ENCODE measurements at regions not wholly inside any gene's neighbourhood (a gene's known extent, or its start where the extent isn't known, plus 50 kb on each side); places are given as distances from the start of the nearest gene placed in this dataset.

DNA sequence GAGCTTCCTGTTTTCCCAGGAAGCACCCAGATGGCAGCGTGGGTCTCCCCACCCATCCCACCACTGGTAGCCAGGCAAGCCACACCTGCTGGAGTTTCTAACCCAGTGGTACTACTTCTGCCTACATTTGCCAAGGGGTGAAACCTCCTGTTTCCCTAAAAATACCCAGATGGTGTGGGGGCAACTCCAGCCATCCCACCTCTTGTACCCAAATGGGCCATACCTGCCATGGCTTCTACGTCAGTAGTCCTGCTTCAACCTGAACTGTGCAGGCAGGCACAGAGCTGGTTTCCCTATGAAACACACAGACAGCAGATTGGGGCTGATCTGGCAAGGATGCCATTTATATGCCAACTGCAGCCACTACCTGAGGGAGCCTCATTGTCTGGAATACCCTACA lies 809.4 kb upstream of the MIR17HG start:
- DNase-seq (ENCODE audit: insufficient read length, low spot score) (no peak), FAIRE-seq (no peak)
- TF ChIP-seq, protein P1, sequence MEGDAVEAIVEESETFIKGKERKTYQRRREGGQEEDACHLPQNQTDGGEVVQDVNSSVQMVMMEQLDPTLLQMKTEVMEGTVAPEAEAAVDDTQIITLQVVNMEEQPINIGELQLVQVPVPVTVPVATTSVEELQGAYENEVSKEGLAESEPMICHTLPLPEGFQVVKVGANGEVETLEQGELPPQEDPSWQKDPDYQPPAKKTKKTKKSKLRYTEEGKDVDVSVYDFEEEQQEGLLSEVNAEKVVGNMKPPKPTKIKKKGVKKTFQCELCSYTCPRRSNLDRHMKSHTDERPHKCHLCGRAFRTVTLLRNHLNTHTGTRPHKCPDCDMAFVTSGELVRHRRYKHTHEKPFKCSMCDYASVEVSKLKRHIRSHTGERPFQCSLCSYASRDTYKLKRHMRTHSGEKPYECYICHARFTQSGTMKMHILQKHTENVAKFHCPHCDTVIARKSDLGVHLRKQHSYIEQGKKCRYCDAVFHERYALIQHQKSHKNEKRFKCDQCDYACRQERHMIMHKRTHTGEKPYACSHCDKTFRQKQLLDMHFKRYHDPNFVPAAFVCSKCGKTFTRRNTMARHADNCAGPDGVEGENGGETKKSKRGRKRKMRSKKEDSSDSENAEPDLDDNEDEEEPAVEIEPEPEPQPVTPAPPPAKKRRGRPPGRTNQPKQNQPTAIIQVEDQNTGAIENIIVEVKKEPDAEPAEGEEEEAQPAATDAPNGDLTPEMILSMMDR (IDR thresholded peaks at IDR 0.05; ENCODE audit: insufficient read depth, missing control alignments): no peak

DNA sequence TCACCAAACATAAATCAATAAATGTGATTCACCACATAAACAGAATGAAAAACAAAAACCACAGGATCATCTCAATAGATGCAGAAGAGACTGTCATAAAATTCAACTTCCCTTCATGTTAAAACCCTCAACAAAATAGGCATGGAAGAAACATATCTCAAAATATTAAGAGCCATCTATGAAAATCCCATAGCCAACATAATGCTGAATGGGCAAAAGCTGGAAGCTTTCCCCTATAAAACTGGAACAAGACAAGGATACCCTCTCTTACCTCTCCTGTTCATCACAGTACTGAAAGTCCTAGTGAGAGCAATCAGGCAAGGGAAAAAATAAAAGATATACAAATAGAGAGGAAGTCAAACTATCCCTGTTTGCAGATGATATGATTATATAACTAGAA lies 806.1 kb upstream of the MIR17HG start:
- FAIRE-seq: no peak
- TF ChIP-seq, protein P1 (IDR thresholded peaks at IDR 0.05; ENCODE audit: insufficient read depth, missing control alignments): no peak
- DNase-seq (ENCODE audit: insufficient read length, low spot score): no peak

DNA sequence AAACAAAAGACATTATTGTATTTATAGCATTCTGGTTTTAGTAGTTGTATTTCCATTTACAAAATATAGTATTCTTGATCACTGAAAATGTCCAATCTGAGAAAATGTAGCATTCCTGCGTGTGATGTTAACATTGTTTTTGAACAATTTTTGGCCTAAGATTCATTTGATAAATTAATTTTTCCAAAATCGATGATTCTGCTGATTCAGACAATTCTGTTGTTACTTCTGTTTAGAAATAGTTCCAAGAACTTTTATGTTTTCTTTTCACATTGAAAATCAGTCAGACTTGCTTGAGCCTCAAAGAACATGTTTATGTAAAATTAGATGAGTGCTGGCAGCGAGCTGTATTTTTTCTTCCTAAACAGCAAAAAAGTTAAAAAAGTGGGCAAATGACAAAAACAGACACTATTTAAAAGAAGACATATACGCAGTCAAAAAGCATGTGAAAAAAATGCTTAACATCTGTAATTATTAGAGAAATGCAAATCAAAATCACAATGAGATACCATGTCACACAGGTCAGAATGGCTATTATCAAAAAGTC lies 804.5 kb upstream of the MIR17HG start:
- FAIRE-seq (no peak), DNase-seq (ENCODE audit: insufficient read length, low spot score) (no peak)
- TF ChIP-seq, protein P1 (IDR thresholded peaks at IDR 0.05; ENCODE audit: insufficient read depth, missing control alignments): no peak

DNA sequence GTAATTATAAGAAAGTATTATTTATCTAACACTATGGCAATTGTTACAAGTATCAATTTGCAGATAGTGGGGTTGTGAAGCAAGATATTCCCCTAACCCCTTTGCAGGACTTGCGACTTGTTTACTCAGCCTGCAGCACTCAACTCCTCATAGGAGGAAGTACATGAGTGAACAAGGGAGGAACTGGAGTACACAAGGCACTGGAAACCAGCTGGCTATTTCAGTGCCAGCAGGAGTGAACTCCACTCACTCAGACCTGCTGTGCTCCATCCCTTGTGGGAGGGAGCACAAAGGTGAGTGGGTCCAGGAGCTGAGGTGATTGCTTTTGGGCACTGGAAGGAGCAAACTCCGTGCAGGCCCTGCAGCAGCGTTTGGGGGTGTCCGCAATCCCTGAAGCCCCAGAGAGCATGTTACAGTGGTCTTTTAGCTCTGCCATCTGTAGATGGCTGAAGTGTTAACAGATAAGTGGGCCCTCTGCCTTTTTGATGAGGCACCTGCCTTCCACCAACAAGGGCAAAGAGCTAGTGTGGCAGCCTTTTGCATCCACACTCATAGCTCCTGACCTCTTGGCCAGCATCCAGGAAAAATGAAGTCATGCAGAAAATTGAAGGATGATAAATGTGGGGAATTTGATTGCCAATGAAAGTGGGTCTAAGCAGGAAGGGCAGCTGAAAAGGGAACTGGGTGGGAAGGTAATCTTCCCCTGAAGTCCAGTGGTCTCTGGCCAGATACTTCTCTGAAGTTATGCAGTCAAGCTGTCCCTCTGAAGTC lies 802.2 kb upstream of the MIR17HG start:
- DNase-seq (ENCODE audit: insufficient read length, low spot score): no peak
- TF ChIP-seq, protein P1 (IDR thresholded peaks at IDR 0.05; ENCODE audit: insufficient read depth, missing control alignments): no peak
- no peak for FAIRE-seq

DNA sequence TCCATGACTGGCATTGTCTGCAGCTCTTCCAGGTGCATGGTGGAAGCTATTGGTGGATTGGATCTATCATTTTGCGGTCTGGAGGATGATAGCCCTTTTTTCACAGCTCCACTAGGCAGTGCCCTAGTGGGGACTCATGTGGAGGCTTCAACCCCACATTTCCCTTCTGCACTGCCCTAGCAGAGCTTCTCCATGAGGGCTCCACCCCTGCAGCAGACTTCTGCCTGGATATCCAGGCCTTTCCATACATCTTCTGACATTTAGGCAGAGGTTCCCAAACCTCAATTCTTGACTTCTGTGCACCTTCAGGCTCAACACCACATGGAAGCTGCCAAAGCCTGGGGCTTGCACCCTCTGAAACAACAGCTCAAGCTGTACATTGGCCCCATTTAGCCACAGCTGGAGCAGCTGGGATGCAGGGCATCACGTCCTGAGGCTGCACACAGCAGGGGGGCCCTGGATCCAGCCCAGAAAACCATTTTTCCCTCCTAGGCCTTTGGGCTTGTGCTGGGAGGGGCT lies 800.2 kb upstream of the MIR17HG start:
- DNase-seq (ENCODE audit: insufficient read length, low spot score) (no peak), FAIRE-seq (no peak)
- TF ChIP-seq, protein P1 (IDR thresholded peaks at IDR 0.05; ENCODE audit: insufficient read depth, missing control alignments): no peak

DNA sequence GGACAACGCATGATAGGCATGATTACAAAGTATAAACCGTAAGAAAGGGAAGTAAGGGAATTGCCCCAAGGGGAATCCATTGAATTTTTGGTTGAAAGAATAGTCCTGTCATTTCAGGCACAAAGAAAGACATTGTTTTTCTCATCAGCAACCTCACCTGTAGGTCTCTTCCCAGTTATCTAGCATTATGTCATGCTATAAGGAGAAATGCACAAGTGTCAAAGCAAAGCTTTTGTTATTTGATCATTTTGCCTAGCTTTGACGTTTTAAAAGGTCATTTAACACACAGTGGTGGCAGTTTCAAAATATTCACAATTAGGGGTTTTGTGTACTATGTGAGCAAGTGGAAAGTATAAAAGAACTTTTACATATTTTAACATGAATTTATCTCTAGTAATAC lies 796.2 kb upstream of the MIR17HG start:
- DNase-seq (ENCODE audit: insufficient read length, low spot score) (no peak), FAIRE-seq (no peak)

More for the DNA sequence above, 796.2 kb upstream of the MIR17HG start:
- TF ChIP-seq, protein P1 (IDR thresholded peaks at IDR 0.05; ENCODE audit: insufficient read depth, missing control alignments): no peak
